Progenitor cell of endocrine pancreas (in vitro differentiated cells): ENCODE measurements at regions not wholly inside any gene's neighbourhood (a gene's known extent, or its start where the extent isn't known, plus 50 kb on each side); places are given as distances from the start of the nearest gene placed in this dataset.

ENCODE experiments used
- DNase-seq: peaks from one replicate; pipeline ENCODE4 v3.0.0; 2021; ENCODE audit warnings: low spot score; ENCODE audit not compliant: unreplicated experiment
- H3K27ac Mint-ChIP-seq: 2 replicates; pipeline ENCODE4 v1.8.0; 2021; ENCODE audit warnings: mild to moderate bottlenecking, moderate library complexity, mixed read lengths
- H3K27me3 Mint-ChIP-seq: 2 replicates; pipeline ENCODE4 v1.8.0; 2021; ENCODE audit warnings: mixed read lengths
- H3K36me3 Mint-ChIP-seq: 2 replicates; pipeline ENCODE4 v1.8.0; 2022; ENCODE audit warnings: mixed read lengths; ENCODE audit not compliant: insufficient read depth
- H3K4me1 Mint-ChIP-seq: 2 replicates; pipeline ENCODE4 v1.8.0; 2021; ENCODE audit warnings: low read depth, mixed read lengths
- H3K4me3 Mint-ChIP-seq: 2 replicates; pipeline ENCODE4 v1.8.0; 2021; ENCODE audit warnings: low read depth, mild to moderate bottlenecking, moderate library complexity, mixed read lengths
- H3K9me3 Mint-ChIP-seq: 2 replicates; pipeline ENCODE4 v1.8.0; 2021; ENCODE audit warnings: low read depth, mixed read lengths
- TF ChIP-seq, protein P1 (sequence below): fragments of 200-600 bp; sonication (generic); IDR thresholded peaks from one replicate; pipeline ENCODE4 v1.5.0; 2021; ENCODE audit warnings: antibody characterized with exemption, mild to moderate bottlenecking; ENCODE audit not compliant: unreplicated experiment

GRCh38 chr18:62637403-62637802, 77.9 kb upstream of the PHLPP1 start:
- Mint-ChIP-seq H3K9me3 (peaks cover 8% of the 10 kb centered on the region), H3K4me3 (no peak overlapping the region), H3K36me3 (no peaks in the 10 kb centered on the region), H3K27ac (no peak overlapping the region), H3K27me3 (no peaks in the 10 kb centered on the region), H3K4me1 (no peaks in the 10 kb centered on the region)
- DNase-seq = no peak
- TF ChIP-seq, protein P1, sequence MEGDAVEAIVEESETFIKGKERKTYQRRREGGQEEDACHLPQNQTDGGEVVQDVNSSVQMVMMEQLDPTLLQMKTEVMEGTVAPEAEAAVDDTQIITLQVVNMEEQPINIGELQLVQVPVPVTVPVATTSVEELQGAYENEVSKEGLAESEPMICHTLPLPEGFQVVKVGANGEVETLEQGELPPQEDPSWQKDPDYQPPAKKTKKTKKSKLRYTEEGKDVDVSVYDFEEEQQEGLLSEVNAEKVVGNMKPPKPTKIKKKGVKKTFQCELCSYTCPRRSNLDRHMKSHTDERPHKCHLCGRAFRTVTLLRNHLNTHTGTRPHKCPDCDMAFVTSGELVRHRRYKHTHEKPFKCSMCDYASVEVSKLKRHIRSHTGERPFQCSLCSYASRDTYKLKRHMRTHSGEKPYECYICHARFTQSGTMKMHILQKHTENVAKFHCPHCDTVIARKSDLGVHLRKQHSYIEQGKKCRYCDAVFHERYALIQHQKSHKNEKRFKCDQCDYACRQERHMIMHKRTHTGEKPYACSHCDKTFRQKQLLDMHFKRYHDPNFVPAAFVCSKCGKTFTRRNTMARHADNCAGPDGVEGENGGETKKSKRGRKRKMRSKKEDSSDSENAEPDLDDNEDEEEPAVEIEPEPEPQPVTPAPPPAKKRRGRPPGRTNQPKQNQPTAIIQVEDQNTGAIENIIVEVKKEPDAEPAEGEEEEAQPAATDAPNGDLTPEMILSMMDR = no peak

DNA sequence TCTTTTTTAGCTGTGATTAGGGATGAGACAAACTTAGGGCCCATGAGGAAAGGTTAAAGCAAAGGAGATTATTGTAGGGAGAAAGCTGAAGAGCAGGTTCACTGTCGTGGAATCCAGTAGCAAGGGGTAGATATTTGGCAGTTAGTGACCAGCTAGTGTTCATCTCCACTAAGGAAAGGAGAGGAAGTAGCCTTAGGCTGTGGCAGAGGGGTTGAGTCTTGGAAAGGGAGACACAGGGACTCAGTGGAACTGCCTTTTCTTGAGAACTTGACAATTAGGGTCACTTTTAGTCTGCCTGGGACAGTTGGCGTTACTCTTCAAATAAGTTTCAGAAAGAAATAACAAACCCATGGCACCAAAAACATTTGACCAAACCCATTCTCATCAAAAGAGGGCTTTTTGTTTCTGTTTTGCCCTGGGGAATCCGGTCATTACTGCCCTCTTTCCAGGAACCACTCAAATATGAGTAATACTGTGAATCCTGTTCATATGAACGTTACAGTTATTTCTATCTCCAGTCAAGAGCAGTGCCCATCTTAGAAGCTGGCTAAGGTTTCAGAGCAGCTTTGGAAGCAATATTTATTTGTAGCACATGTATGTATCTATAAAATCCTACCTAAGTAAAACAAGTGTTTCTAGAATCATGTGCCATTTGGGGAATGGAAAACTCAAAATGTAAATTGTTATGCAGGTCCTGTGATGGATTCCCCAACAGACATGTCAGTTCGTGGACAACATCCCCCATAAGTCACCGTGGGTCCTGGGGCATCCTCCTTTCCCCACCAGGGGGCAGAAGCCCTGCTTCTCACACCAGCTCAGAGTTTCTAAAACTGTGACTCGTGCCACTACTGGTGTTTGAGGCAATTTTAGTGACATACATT, 77.3 kb upstream of the PHLPP1 start:
- no peak overlapping the region for H3K4me3 Mint-ChIP-seq
- no peak overlapping the region for H3K27ac Mint-ChIP-seq
- no peak for DNase-seq
- no peaks in the 10 kb centered on the region for H3K4me1 Mint-ChIP-seq
- H3K27me3 Mint-ChIP-seq = no peaks in the 10 kb centered on the region
- H3K36me3 Mint-ChIP-seq = no peaks in the 10 kb centered on the region
- H3K9me3 Mint-ChIP-seq = peaks cover 8% of the 10 kb centered on the region
- TF ChIP-seq, protein P1 = peak; percentile 44

GRCh38 chr18:62643181-62643580, 72.2 kb upstream of the PHLPP1 start:
- no peak overlapping the region for H3K27ac Mint-ChIP-seq
- no peaks in the 10 kb centered on the region for H3K36me3 Mint-ChIP-seq
- H3K4me1 Mint-ChIP-seq = no peaks in the 10 kb centered on the region

GRCh38 chr18:62644773-62645172, 70.6 kb upstream of the PHLPP1 start:
- H3K4me3 Mint-ChIP-seq = no peak overlapping the region
- H3K4me1 Mint-ChIP-seq = no peaks in the 10 kb centered on the region
- no peak overlapping the region for H3K27ac Mint-ChIP-seq
- DNase-seq = no peak
- H3K27me3 Mint-ChIP-seq = no peaks in the 10 kb centered on the region
- TF ChIP-seq, protein P1 = no peak
- no peaks in the 10 kb centered on the region for H3K36me3 Mint-ChIP-seq
- peaks cover 11% of the 10 kb centered on the region for H3K9me3 Mint-ChIP-seq

More at GRCh38 chr18:62643181-62643580, 72.2 kb upstream of the PHLPP1 start:
- no peaks in the 10 kb centered on the region for H3K27me3 Mint-ChIP-seq
- TF ChIP-seq, protein P1 = no peak
- no peak for DNase-seq
- H3K9me3 Mint-ChIP-seq = peaks cover 11% of the 10 kb centered on the region
- no peak overlapping the region for H3K4me3 Mint-ChIP-seq

DNA sequence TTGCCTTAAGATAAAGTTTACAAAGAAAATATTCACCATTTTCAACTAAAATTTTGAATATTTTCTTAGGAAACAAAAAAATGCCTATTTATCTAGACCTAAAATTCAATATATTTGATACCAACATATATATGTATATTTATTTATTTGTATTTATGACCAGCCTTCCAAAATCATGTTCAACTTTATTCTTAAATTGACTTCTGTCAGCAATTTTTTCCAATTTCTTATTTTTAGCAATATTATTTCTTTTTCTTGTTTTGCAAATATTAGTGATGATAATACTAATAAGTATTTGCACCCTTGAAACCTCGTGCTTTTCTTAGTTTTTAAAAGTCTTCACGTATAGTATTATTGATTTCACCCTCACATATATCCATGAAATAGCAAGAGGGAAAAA, 68.2 kb upstream of the PHLPP1 start:
- Mint-ChIP-seq H3K27me3 (no peaks in the 10 kb centered on the region), H3K36me3 (no peaks in the 10 kb centered on the region), H3K27ac (no peak overlapping the region), H3K9me3 (peaks cover 3% of the 10 kb centered on the region), H3K4me3 (no peak overlapping the region), H3K4me1 (no peaks in the 10 kb centered on the region)
- TF ChIP-seq, protein P1 = no peak
- DNase-seq = no peak
